NCI-H345 treated with DMSO at 0.1 percent for 48 hours (cell line): ENCODE measurements at regions not wholly inside any gene's neighbourhood (a gene's known extent, or its start where the extent isn't known, plus 50 kb on each side); places are given as distances from the start of the nearest gene placed in this dataset.
"Not testable (repeated sequence)": the region's sequence is repeated elsewhere in the genome, so short reads cannot be mapped to it uniquely, and the experiment has no call there.

ENCODE experiments used
- DNase-seq: peaks from one replicate; lab custom pipeline; 2025; ENCODE audit not compliant: unreplicated experiment; lab: John Stamatoyannopoulos, UW

DNA sequence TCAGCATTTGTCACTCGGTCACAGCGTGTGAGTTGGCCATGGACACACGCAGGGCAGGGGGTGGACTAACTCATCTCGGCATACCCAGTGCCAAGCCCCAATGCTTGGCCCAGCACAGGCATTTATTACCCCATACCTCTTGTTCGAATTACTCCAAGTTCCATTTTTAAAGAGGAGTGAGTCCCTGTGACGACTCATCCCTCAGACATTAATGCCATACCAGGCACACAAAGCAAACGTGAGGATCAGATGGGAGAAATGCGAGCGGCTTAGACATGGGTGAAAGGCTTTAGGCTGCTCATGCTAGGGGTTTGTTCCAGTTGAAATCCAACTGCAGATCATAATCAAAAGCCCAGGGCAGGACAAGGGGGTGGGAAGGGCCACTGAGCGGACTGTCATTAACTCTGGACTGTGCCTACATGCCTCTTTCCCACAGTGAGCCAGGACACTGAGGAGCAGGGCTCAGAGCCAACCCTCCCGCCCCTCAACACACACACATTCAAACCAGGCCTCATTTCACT lies 118.5 kb upstream of the NGF start:
- no peak for DNase-seq

DNA sequence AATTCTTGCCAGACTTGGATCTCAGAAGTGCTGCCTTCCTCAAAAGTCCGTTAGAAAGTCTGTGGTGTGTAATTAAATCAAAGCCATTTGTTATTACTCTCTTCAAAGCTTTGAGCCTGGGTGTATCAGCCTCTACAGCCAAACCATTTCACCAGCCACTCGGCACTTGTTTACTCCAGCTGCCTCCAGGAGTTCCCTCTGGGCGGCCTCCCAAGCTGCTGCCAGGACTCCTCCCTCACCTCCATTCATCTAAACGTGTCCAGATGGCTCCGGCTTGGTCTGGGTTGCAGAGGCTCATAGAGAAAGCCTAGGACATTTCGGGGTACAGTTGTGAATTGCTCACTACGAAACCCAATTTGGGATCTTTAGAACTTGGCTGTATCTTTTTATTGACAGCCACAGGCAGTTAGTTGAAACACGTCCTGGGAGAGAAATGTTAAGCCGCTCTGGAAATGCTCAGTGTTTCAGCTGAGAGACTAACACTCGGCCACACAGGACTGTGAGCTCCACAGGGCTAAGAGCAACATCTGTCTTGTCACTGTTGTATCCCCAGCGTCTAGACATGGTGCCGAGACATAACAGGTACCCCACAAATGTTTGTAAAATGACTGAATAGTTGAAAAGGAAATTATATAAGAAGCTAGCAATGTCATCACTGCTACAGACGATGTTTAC lies 116.9 kb upstream of the NGF start:
- DNase-seq, result no peak

DNA sequence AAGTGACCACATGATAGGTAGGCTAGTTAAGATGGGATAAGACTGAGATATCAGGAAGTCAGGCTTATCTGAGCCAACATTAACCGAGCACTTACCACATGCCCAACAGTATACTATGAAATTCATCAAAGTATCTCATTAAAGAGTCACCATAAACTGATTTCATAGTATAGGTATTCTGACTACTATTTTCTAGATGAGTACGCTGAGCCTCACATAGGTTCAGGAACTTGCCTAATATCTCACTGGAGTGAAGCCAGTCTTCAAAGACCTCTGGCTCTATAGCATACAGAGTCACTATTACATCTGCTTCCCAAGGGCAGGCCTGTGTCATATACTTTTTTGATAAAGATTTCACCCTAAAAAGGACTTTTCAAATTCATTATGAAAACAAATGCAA lies 115.6 kb upstream of the NGF start:
- DNase-seq, result no peak

DNA sequence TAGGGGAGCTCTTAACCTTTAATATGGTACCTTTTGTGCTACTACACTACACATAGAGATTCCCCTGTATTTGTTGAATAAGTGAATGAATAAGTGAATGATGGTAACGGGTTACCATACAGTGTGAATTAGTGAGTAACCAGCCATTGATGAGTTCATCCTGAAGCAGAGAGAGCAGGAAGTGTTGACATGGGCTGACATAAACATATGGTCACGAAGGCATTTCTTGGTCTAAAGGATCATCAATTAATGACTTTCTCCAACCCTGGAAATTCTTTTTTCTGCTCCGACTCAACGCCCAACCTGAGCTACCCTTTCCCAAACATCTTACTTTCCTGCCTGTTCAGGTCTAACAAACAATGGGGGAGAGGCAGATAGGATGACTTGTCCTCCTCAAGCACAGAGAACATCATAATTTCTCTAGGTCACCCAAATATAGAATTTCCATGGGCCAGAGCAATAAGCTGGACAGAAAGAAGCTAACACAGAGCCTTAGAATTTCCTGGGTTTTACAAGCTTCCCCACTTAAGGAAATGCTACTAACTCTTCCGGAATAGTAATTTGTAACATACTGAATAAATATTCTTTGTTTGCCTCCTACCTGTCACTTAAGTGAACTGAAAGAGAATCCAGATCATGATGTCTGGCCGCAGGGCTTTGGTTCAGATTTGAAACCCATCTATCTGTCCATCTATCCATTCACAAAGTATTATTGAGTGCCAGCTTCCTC lies 114.7 kb upstream of the NGF start:
- no peak for DNase-seq

DNA sequence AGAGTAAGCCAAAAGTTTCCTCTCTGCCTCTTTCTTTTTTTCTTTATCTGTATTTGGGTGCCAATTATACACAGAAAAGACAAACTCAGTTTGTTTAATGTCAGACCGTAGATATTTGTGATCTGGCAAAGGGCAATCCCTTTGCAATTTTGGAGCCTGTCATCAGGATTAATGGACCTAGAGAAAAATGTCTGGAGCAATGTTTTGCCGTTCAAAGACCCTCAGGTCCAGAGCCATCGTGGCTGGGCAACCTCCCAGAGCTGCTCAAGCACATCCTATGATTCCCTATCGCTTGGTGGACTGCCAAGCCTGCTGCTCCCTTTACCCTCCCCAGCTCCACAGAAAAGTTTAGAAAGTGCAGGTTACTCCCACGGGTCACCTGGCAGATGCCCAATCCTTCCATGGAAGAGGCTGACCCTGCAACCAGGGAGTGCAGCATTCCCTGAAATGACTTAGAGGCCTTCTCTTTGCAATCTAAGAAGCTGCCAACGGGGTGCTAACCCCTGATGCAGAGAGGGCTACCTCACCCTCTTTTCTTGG lies 112.5 kb upstream of the NGF start:
- no peak for DNase-seq

DNA sequence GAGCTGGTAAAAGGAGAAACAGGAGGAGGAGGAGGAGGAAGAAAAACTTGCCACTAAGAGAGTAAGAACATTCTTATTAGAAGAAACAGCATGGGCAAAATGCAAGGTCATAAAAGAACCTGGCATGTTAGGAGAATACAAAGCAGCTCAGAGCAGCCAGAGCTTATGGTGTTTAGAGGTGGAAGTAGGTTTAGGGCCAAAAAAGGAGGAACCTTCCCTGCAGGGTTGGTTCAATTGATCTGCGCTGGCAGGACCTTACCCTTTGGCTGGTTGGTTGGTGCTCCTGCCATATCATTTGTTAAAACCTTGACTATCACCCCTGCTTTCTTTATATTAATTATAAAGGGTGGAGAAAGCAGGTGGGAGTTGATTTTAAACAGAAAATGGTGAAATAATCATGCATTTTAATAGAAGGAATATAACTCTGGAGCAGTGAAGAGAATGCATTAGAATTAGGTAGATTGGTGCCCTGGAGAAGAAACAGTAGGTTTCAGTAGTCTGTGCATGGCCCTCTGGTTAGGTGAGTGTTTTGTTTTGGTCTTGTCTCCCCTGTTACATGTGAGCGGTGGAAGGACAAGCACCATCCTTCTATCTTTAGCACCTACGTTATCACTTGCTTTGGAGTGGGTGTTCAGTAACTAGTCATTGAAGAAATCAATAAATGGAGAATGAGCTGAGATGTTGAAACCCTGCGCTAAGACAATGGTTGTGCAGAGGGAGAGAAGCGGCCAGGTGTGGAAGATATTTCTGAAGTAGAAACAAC lies 110.4 kb upstream of the NGF start:
- DNase-seq, result no peak

DNA sequence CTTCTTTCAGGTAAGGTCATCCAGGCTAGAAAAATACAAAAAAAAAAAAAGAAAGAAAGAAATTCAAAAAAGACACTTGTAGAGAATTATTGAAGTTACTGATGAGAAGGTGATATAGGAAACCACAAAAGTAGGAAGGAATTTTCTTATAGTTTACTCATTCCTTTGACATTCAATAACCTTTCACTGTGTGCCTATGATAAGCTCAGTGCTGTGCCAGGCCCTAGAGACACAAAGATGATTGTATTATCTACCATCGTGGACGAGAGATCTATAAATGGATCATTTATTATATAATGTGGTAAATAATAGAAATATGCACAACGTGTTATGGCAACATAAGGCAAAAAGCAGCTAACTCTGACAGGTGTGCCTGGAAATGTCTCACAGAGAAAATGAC lies 109.6 kb upstream of the NGF start:
- no peak for DNase-seq

DNA sequence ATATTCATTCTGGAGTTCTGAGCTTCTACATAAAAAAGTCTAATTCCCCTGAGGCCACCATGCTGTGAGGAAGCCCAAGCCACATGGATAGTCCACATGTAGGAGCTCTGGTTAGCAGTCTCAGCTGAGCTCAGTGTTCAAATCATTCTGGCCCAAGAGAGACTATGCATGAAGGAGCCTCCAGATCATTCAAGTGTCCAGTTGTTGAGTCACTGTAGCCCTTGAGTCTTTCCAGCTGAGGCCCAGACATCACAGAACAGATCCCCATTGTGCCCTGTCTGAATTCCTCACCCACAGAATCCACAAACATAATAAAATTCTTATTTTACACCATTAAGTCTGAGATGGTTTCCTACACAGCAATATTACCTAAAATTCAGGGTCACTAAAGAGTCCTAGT lies 107.0 kb upstream of the NGF start:
- DNase-seq, result no peak

DNA sequence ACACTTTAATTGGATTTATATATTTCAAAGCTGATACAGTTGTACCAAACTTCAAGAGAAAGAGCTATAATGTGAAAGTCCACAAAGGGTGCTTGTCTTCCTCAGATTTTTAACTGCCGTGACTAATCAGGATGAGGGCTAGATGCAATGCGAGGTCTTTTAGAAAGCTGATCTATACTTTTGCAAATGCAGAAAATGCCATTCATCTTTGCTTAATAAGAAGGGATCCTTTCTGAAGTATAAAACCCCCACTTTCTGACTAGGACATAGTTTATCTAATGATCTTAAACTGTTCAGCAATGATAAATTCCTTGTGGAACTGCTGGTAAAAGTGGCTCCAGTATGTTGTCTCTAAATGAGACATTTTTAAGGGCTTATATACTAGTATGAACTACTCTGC lies 102.7 kb upstream of the NGF start:
- no peak for DNase-seq

DNA sequence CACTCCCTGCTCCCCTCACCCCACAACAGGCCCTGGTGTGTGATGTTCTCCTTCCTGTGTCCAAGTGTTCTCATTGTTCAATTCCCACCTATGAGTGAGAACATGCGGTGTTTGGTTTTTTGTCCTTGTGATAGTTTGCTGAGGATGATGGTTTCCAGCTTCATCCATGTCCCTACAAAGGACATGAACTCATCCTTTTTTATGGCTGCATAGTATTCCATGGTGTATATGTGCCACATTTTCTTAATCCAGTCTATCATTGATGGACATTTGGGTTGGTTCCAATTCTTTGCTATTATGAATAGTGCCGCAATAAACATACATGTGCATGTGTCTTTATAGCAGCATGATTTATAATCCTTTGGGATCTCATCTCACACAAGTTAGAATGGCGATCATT lies 101.5 kb upstream of the NGF start:
- not testable (repeated sequence) for DNase-seq

DNA sequence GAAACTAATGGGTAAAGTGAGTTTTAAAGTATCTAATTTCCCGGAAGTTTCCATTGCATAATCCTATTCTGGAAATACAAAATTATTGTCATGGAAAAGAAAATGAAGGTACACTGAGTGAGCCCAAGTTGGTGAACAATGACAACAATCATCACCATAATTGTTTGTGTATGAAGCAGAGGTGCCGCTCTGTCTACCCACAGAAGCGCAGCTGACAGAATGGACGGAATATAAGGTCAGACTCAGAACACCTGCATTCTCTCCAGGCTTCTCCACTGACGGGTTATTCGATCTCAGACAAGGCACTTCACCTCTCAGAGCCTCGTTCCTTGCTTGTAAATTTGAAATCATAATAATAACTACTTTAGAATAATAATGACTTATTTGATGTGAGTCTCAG lies 99.1 kb upstream of the NGF start:
- DNase-seq, result no peak

DNA sequence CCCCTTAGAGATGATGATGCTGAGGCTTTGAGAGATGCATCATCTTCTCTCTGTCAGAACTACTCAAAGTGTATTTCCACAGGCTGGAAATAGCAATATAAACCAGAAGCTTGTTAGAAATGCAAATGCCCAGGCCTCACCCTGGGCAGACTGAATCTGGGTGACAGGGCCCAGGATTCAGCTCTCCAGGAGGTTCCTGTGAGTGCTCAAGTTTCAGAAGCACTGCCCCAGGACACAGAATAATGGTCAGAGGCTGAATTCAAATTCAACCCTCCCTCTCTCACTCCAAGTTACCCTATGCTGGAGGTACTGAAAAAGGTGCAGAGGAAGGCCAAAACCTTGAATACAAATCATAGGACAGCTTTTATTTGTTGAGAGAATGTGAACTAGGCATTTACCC lies 98.5 kb upstream of the NGF start:
- no peak for DNase-seq

DNA sequence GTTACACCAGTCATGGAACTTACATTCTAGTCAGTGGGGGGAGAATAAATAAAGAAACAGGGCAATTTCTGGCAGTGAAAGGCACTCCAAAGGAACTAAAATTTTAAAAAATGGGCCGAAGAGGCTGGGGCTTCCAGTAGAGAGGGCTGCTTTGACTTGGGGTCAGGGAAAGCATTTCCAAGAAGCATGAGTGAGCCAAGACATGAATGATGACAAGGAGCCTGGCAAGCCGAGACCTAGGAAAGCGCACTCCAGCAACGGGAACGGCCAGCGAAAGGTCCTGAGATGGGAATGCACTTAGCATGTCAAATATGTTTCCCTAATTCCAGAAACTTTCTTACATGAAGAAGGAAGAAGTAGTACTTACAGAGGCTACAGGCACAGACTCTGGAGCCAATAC lies 95.4 kb upstream of the NGF start:
- DNase-seq, result no peak

DNA sequence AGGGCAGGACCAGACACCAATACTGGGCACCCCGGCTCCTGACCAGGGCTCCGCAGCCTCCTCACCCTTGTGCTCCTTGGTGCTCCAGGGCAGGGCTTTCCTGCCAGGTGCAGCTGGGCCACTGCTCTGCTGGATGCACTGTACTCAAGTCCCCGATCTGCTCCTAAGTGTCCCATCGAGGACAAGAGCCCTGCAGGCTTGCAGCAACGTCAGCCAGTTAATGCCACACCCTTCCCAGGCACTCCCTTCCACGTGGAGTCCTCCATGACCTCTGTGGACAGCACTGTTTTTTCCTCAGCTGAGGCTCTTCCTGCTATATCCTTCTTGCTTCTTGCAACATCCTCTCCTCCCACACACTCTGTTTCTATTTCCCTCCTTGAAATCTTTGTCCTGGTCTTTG lies 94.0 kb upstream of the NGF start:
- no peak for DNase-seq

DNA sequence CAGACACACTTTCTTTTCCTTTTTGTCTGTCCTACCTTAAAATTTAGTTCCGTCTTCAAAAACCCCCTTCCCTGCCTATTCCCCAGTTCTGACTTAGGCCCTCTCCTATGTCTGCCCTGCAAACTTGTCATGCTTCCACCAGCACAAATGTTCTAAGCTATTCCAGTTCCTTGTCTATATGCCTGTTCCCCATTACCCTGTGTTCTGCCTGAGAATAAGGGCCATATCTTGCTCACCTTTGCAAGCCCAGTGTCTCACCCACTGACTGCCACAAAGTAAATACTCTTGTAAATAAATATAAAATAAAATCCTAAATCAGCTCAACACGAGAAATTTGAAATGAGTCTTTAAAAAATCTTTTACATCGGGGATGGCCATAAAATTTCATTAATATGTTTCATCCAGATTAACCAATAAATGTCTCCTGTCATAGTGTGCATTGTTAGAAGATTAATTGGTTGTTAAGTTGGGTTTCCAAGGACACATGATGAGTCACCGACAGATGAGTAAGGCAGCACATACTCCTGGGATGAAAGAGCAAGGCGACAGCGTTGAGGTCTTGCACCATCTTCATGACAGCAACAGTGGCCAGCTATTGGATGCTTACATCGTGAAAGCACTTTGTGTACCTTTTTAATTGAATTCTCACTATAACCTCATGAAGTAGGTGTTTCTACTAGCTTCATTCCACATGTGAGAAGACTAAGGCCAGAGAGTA lies 92.6 kb upstream of the NGF start:
- DNase-seq, result no peak

DNA sequence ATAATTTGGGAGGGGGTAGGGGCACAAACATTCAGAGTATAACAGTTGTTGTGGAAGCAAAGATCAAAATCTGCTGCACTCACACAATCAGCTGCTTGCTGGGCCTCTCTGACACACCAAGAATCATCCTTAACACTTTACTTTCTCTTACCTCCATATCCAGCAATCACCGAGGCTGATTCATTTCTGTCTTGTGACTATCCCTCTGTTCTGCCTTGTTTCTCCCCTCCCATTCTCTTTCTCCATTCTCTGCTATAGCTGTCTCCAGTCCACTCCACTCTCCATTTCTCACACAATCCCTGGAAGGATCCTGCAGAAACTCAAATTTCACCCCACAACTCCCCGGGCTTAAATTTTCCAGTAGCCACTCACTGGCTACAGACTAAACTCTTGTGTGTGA lies 91.8 kb upstream of the NGF start:
- DNase-seq, result no peak

DNA sequence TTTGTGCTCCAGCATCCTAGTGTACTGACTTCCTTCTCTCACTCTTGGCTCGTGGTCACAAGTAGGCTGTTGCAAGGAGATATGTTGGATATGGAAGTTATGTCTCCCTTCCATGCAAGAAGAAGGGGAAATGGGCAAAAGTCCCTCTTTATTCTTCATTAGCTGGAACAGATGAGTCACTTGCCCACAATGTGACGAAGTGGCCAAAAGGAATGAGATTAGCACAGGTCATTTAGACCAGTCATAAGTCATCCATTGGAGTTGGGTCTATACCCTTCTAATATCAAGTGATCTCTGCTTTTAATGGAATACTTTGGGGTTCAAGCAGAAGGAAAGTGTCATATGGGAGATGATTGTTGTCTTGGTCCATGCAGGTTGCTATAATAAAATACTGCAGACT lies 91.2 kb upstream of the NGF start:
- DNase-seq, result no peak

DNA sequence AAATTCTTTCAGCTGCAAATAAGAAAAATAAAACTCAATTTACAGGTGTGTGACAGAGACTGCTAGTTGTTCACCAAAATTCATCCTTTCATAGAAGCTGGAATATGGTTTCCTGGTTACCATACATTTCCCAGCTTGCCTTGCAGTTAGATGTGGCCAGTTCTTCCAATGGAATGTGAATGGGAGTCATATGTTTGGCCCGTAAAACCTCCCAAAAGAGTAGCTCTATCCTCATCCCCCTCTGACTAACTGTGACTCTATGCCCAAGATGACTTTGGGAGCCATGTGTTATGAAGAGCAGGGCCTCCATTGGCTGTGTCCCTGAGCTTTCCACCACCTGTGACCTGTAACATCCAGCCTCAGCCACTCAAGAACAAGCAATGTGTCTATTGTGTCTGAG lies 90.6 kb upstream of the NGF start:
- DNase-seq, result no peak

DNA sequence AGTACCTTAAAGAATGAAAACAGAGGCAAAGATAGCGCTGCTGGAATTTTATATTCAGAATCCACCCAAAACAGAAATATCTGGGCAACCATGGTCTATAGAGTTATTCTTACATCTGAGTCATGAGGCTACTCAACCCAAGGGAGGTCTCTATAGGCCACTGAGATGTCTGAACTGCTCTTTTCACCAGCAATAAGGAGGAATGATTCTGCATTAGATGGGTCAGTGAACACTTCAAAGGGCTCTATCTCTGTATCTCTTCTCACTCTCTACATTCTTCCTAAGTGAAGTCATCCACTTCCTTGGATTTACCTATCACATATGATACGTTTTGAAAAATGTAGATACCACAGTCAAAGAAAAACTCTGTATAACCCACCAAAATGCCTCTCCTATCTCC lies 90.2 kb upstream of the NGF start:
- no peak for DNase-seq

DNA sequence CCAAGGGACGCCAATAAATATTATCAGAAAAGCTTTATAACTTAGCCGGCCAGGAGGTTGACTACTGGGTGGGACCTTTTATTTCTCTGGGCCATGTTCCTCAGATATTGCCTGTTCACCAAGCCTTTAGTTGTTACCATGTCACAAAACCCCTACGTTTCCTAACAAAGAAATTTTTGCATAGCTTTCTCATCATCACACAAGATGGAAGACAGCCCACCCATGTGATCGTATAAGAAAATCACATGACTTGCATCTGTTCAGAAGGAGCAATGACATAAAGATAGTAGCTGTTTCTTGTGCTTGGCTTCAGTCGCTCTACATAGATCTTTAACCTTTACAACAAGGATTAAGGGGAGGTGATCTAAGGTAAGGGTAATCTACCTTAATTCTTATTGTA lies 88.9 kb upstream of the NGF start:
- DNase-seq, result no peak

DNA sequence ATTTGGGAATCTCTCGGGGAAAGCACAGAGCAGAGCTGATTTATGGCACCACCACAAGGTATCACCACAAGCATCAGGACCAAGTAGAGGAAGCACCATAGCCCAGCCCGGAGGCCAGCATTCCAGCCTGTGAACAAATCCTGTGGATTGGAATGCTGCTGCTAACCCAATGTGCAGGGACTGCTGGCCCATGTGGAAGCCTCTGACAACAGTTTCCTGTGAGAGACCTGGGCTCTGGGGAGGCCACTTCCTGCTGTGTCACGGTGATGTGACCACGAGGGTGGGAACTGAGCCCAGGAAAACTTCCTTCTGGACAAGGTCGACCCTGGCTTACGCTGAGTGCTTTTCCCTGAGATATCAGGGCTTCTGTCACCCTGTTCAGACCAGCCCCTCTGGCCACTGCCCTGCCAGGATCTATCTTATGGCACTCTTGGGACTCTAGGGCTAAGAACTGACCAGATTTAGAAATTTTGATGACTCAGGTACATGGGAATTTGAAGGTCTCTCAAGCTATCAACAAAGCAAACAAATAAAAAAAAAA lies 88.3 kb upstream of the NGF start:
- DNase-seq, result no peak
